NOMO-1 treated with DMSO at 0.1 percent for 48 hours (cell line): ENCODE measurements at regions not wholly inside any gene's neighbourhood (a gene's known extent, or its start where the extent isn't known, plus 50 kb on each side); places are given as distances from the start of the nearest gene placed in this dataset.
A peak's percentile ranks its signal among the peaks of the same experiment; 100 is the strongest.

Experiments used
- DNase-seq: peaks from one replicate; lab custom pipeline; 2025; ENCODE audit not compliant: unreplicated experiment; lab: John Stamatoyannopoulos, UW

DNA sequence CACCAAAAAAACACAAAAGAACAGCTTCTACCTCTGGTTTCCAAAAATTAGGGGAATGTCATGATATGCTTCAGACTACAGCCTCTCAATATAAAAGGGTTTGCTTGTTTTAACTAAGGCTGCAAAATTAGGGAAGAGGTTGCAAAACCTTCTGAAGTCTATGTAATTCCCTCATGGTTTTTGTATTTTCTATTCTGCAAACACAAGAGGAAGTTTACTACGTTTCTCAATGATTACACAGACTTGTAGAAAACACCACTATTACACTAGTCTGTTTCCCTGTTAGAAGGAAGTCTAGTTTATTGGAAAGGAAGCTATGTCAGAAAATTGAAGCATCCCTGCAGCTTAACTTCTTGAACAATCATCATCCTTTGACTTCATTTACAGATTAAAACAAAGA is 229.7 kb upstream of the FMN2 start:
- peak; percentile 19 for DNase-seq

DNA sequence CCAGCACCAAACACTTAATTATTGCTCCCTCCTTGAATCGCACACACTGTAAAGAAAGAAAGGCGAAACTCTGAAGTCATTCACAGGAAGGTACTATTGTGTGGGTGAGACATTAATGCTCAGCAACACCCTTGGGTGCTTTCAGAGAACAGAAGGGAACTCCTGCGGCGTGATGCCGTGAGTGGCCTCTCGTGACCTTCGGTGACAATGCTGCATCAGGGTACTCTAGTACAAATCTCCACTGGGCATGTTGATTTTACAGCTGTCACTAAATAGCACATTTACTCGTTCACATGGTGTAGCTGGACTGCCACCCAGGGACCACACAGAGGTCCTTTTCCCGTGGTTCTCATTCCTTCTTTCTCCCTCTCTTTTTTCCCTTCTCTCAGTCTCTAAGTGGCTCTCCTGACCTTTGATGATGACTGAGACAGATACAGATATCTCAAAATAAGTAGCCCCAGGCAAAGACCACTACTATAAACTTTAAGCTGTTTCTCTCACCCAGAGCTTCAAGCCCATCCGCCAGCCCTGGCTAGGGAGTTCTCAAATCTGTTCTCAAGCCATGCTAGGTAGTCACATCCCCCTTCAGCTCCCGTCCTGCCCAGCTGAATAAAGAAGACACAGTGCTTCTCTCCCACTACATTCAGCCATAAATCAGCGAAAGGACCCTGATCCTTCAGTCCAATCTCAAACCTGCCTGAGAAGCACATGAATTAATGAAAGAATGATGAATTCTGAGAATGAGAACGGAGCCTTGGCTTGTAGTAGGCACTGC is 223.4 kb upstream of the FMN2 start:
- no peak for DNase-seq

DNA sequence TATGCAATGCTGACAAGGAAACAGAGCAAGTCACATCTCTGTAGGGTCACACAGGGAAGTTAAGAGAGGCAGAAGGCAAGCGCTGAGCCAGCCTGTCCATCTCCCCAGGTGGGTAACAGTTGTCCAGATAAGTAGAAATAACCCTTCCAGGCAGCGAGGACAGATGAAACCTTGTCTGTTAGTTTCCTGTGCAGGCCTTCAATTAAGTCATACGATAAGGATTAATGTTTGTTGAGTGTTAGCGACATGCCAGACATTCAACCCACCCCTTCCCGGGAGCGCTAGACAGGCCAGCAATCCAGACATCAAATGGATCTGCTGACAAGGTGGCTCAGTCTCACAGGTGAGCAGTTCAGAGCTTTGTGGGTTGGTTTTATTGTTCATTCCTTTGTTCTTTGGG is 221.5 kb upstream of the FMN2 start:
- DNase-seq, result no peak

DNA sequence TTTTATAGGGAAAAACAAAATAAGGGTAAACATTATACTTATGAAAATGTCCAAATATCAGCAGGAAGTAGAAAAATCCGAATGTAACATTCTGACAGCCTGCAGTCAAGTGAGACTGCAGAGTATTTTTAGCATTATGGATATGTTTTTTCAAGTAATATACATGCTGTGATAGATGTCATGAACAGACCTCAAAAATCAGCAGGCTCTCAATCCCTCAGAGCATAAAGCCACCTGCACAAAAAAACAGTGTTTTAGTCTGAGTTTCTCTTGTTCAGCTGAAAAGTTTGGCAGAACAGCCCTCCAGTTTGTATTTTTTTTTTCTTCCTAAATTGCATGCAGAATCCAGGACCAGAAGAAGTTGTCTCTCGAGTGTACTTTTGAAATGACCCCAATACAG is 219.1 kb upstream of the FMN2 start:
- DNase-seq, result no peak

DNA sequence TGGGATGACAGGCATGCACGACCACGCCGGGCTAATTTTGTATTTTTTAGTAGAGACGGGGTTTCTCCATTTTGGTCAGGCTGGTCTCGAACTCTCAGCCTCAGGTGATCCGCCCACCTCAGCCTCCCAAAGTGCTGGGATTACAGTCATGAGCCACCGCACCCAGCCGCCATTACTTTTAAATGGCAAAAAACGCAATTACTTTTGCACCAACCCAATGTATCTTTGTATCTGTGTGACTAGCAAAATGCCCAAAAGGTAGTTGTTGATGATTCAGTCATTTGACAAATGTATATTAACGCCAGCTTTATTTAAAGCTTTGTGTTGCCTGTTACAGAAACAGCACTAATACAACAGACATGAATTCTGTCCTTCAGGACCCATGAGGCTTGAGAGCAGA is 216.9 kb upstream of the FMN2 start:
- DNase-seq, result no peak

DNA sequence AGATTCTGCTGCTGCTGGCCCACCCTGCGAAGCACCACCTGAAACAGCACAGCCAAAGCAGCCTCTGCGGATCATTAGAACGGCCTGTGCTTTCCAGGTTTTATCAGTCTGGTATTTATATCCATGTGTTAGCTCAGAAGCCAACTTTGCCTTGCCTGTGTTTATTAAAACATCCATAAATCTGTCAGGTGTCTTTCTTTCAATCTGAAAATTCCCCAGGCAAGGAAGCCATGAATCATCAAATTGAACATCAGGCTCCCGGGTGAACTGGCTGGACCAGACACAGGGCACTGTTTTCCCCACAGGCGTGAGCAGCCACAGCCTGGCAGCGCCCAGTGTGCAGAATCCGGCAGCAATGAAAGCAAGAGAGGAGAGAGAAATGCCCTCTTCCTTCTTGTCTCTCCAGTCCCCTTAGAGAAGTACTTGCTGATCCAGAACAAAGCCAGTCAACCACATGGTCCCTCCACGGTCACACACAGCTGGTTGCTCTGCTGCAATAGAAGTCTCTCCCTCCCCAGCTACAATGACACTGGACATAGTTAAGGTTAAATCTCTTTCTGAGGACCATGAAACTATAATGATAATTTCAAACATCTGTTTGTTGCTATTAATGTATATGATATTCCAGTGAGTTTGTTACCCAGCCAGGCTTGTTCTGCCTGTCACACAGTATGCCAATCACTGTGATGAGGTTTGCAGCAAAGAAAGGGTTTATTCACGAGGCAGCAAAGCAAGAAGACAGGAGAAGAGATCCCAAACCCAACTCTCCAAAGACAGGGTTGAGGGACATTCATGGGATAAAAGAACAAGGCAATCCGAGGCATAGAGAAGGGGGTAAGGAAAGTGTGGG is 212.1 kb upstream of the FMN2 start:
- DNase-seq, result no peak

DNA sequence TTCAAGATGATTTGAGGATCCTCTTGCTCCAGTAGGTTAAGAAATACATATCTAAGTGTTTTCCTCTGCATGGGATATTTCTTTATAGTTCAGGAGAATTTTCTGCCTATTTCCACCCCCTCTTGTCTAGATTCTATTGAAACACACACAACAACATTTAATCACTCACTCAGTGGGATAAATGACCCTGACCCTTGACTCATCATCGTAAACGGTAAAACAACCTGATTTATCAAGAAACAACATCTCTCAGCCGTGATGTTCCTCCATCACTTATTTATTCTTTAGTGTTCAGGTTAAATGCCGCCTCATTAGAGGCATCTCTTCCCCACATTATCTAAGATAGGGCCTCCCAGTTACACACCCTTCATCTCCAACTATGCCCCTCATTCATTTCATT is 208.7 kb upstream of the FMN2 start:
- no peak for DNase-seq

DNA sequence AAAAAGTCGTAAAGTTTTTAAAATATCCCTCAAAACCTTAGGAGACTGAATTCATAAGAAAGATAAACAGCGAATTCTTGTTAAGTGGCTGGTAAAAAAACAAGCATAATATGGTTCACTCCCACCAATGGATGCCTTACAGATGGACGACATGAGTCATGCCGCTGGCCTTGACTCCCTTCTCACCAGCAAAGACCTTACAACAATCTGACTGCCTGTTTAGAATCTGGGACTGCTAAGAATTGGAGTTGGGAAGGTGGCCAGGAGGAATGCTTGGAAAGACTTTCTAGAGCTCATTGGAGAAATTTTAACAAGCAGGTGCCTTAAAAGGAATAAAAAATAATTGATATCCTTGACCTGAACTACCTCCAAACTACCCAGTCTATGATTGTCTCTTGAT is 206.9 kb upstream of the FMN2 start:
- DNase-seq, result no peak

DNA sequence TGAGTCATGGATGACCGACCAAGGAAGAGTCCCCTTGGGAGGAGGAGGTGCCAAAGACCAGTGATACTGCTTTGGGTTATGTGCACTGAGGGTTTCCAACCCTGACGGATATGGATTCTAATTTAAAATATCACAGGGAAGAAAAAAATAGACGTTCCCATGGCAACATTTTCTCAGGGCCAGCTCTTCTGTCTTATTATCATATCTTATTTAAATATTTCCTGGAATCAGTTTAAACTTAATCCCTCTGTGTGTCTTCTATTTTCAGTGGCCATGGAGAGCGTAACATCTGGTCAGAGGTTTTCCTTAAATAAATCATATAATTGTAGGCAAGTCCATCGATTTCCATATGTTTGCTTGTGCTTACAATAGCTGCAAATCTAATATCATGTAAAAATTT is 205.4 kb upstream of the FMN2 start:
- DNase-seq, result no peak

DNA sequence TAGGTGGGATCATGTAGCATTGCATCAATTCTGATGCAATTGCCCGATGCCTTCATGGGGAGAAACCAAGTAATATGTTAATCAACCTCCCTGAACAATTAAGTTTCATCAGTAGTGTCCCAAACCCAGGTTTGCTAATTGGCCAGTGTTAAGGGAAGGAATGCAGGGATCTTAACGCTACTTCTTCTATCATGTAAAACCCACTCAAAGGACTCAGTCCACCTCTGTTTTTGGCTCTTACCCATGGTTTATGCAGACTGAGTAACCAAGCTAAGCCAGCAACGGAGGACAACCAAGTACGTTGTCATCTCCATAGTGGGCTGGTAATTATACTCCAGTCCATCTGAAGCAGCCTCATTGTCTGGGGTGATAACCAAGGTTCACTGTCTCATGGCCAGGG is 203.0 kb upstream of the FMN2 start:
- no peak for DNase-seq

DNA sequence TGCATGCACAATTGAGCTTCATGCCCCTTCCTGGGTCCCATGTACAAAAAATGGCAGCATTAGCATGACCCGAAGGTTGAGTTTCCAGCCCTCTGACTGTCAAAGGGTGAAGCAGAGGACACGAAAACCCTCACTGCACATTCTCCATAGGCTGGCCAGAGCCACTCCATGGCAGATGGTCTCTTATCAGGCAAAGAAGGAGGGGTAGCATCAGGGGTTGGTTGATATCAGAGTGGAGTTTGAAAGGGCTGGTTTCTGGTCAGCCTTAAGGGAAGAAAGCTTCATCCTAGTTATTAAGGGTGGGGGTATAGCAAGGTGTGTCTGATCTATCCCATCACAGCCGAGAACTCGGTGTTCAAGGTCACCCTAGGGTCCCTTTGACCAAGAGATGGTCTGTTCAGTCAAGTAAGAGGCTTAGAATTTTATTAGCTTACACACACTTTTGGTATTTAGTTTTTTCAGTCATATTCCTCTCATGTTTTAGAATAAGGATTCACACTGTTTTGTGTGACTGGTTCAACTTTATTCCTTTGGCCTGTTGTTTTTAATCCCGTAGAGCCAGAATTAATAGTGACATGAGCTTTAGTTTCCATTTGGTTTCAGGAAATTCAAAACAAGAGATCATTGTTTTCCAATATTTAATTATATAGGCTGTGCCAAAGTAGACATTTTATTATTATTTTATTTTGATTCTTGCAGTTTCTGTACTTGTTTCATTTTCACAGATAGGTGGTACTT is 199.9 kb upstream of the FMN2 start:
- no peak for DNase-seq

DNA sequence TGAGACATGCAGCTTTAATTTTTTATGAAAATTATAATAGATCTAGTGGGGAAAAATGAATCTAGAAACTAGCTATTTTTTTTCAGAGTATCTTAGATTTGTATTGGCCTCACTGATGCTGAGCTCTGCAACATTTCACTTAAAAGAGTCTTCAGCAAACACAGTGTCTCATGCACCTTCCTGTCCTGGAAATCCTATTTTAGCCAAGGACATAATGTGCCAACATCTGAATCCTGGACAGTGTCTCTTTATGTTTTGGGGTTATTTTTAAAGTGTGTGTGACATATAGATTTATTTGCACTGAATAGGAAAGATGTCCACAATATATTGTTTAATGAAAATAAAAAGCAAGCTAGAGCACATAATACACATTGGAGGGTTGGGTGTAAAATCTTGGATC is 199.1 kb upstream of the FMN2 start:
- no peak for DNase-seq

DNA sequence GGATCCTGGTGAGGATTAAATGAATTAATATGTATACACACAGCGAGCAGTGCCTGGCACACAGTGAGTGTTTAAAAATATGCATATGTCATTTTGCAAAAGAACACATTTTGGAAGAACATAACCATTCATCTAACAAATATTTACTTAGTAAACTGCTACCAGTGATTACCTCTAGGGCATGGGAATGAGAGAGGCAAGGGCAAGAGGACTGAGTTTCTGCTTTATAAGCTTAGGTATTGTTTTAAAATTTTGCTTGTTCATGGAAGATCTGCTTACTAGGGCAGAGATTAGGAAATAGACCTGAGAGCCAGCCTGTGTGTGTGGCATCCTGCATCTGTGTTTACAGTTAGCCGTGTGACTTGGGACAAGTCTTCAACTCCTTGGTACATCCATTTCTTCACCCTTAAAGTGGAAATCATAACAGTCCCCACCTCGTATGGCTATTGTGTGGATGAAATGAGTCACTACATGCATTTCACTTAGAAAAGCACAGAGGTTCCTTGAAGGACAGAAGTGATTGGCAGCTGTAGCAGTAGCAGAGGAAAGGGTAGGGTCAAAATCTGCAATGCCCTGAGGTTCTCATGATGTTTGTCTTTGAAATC is 198.5 kb upstream of the FMN2 start:
- no peak for DNase-seq

DNA sequence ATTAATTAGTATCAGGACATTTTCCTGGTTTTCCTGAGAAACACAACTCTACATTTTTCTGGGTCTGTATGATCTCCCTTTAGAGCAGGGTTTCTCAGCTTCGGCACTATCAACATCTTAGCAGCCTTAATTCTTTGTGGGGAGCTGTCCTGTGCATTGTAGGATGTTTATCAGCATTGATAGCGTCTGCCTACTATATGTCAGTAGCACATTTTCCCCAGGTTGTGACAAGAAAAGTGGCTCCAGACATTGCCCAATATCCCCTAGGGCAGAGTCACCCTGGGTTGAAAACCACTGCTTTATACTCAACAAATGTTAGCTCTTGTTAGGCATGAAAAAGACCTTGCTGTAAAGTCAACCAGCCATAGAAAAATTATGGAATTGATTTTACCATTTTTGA is 195.1 kb upstream of the FMN2 start:
- DNase-seq, result no peak

DNA sequence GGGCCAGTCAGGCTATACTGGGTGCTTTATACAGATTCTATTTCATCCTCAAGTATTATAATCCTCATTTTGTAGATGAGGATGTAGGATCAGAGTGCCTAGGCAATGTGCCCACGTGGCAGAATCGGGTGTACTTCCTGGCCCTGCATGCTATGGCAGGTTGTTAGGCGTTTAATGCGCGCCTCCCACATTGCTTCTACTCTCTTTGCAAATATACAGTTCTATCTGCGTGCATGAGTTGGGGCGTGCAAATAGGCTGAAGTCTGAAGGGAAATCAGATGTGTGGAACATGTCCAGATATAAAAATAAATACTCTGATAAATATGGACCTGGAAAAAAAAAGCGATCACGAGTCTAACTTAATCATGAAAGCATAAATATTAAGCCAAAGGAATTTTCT is 194.7 kb upstream of the FMN2 start:
- DNase-seq, result no peak

DNA sequence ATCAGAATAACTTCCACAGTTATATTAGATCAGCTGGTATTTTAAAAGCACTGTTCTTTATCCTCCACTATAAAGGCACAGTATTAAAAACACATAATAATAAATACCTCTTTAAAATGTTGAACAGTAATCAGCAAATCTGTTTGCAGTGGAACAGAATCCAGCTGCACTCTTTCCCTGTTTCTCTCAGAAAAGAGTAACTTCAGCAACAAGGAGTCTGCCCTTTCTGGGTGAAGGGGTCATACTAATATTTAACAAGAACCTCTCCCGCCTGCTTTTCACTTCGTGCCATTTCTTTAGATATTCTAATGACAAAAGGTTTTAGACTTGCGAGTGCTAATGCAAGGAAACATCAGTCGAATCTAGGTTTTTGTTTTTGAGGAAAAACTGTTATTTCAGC is 194.2 kb upstream of the FMN2 start:
- DNase-seq, result no peak

DNA sequence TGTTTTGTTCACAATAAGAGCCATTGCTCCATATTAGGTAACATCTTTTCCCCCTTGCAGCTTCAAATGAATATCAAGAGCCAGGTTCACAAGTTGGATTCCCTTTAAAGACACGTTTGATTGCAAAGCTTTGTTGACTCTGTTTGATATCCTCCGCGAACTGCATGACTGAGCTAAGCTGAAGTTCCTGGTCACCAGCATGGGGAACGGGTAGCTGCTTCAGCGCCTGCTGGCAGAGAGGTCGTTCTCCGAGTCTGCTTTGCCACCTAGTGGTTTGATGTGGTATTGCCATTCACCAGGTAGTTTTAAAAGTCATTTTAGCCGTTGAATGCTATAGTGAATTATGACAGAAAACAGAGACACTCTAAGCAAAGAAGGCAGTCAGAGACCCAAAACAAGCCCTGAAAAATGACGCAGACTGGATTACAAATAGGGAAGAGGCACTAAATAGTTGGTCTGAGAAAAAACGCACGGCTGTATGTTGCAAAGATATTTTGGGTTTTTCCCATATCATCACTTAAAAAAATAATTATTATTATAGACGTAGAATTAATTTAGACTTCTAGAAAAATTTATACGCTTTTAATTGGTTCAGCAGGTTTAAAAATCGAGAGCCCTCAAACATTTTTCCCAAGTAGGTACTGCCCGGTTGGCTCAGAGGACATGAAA is 193.5 kb upstream of the FMN2 start:
- peak; percentile 79 for DNase-seq

DNA sequence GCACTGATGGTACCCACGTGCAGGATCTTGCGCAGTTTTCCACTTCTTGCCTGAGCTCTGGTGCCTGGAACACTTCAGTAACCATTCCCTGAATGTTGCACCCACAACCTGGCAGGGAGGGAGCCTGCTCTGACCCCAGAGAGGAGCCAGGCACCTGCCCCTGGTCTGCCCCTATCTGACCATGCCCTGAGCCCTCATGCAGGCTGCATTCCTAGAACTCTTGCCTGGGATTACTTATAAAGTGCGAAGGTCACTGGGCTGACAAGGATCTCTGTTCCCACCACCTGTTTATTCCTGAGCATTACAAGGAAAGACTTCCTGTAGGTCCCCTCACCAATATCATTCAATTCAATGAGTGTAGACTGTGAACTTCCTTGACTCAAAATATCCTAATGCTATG is 191.9 kb upstream of the FMN2 start:
- no peak for DNase-seq

DNA sequence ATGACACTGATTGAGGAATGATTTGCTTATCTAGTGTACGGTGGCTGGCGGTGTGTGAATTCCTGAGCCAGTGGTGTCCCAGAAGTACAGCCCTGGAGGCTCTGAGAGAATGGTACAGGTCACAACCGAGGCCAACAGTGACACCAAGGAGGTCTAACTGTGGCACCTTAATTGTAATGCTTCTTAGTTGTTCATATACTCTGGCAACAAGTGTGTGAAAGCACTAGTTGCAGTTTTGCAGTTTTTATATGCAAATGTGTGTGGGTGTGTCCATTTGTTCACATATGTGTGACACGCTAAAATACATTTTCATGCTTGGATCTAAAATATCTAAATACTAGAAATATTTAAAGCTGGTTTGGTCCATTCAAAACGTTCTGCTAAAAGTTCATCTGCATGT is 185.3 kb upstream of the FMN2 start:
- DNase-seq, result no peak

DNA sequence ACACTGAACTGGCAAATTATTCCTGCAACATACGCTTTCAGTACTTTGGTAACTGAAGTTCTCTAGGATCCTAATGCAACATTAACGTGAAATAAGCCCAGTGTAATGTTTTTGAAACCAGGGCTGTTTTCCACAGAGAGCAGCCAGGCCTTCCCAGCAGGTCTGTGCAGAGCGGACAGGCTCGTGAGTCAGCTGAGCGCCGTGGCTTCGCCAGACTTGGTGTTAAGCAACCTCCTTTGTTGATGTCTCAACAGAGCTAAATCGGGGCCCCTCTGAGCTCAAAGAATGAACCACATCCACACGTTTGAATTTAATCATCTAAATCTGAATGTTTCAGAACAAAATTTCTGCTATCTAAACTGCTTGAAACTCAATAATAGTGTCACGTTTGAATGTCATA is 181.8 kb upstream of the FMN2 start:
- DNase-seq, result peak; percentile 93

DNA sequence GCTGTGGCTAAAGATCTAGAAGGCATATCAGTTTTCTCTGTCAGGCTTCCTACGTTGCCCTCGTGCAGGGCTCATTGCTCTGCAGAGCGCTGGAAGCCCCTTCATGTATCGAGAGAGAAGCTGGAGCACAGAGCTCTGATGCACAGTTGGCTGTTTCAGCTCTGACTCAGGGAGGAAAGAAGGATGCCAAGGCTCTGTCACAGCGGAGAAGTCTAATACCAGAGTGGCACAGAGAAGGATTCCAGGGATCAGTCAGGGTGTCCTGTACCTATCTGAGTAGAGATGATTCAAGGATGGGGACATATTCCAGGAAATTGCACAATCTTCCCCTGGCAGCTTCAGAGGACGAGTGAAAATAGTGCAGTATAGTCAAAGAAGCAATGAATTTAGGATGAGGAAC is 179.2 kb upstream of the FMN2 start:
- DNase-seq, result peak; percentile 8
